CD4-positive, alpha-beta T cell treated with Interleukin-15 for 1 hour (primary cell): ENCODE measurements at regions not wholly inside any gene's neighbourhood (a gene's known extent, or its start where the extent isn't known, plus 50 kb on each side); places are given as distances from the start of the nearest gene placed in this dataset.

ENCODE experiments used
- DNase-seq: peaks from one replicate; pipeline ENCODE4 v3.0.0-alpha.2; 2020

- no peak for DNase-seq
Measured at GRCh38 chr6:156510242-156510641, 266.9 kb upstream of the ARID1B start.

- DNase-seq, result no peak
Measured at GRCh38 chr6:156509496-156509895, 267.7 kb upstream of the ARID1B start.

GRCh38 chr6:156508923-156509322, 268.3 kb upstream of the ARID1B start:
- no peak for DNase-seq

GRCh38 chr6:156508126-156508525, 269.1 kb upstream of the ARID1B start:
- DNase-seq, result no peak

- no peak for DNase-seq
Measured at GRCh38 chr6:156507656-156508055, 269.5 kb upstream of the ARID1B start.

GRCh38 chr6:156507106-156507505, 270.1 kb upstream of the ARID1B start:
- no peak for DNase-seq

GRCh38 chr6:156502969-156503504, 274.1 kb upstream of the ARID1B start:
- DNase-seq, result no peak

GRCh38 chr6:156497618-156498017, 279.6 kb upstream of the ARID1B start:
- DNase-seq, result no peak

- DNase-seq, result no peak
Measured at GRCh38 chr6:156487877-156488276, 289.3 kb upstream of the ARID1B start.

- no peak for DNase-seq
Measured at GRCh38 chr6:156485150-156485549, 292.0 kb upstream of the ARID1B start.

GRCh38 chr6:156474507-156475120, 302.6 kb upstream of the ARID1B start:
- no peak for DNase-seq

GRCh38 chr6:156471000-156471399, 306.2 kb upstream of the ARID1B start:
- no peak for DNase-seq

GRCh38 chr6:156464100-156464878, 312.9 kb upstream of the ARID1B start:
- DNase-seq, result no peak

GRCh38 chr6:156461647-156462046, 315.5 kb upstream of the ARID1B start:
- no peak for DNase-seq

- DNase-seq, result no peak
Measured at GRCh38 chr6:156457601-156458000, 319.6 kb upstream of the ARID1B start.

- no peak for DNase-seq
Measured at GRCh38 chr6:156455847-156456246, 321.3 kb upstream of the ARID1B start.

- no peak for DNase-seq
Measured at GRCh38 chr6:156454867-156455266, 322.3 kb upstream of the ARID1B start.

GRCh38 chr6:156451726-156452125, 325.5 kb upstream of the ARID1B start:
- DNase-seq, result no peak

- DNase-seq, result no peak
Measured at GRCh38 chr6:156451088-156451487, 326.1 kb upstream of the ARID1B start.

- DNase-seq, result no peak
Measured at GRCh38 chr6:156450421-156450820, 326.8 kb upstream of the ARID1B start.

GRCh38 chr6:156449569-156449968, 327.6 kb upstream of the ARID1B start:
- no peak for DNase-seq

- DNase-seq, result no peak
Measured at GRCh38 chr6:156449128-156449527, 328.1 kb upstream of the ARID1B start.

- DNase-seq, result no peak
Measured at GRCh38 chr6:156448579-156448978, 328.6 kb upstream of the ARID1B start.

- DNase-seq, result no peak
Measured at GRCh38 chr6:156440688-156441087, 336.5 kb upstream of the ARID1B start.
